Lower leg skin (tissue), 3 donors: ENCODE measurements at regions not wholly inside any gene's neighbourhood (a gene's known extent, or its start where the extent isn't known, plus 50 kb on each side); places are given as distances from the start of the nearest gene placed in this dataset.

Experiments used
- POLR2A ChIP-seq, 2 donors: fragments of 450-650 bp; IDR thresholded peaks; one replicate each; pipeline ENCODE4 v1.6.1; 2016 to 2017; ENCODE audit warnings: antibody characterized with exemption in 2 of 2, mild to moderate bottlenecking in 1 of 2, moderate library complexity in 1 of 2
- TF ChIP-seq, protein P1 (sequence below), 3 donors: fragments of 450-650 bp; IDR thresholded peaks; one replicate each; pipeline ENCODE4 v1.5.1; 2016; ENCODE audit warnings: antibody characterized with exemption in 3 of 3, mild to moderate bottlenecking in 3 of 3, moderate library complexity in 2 of 3

DNA sequence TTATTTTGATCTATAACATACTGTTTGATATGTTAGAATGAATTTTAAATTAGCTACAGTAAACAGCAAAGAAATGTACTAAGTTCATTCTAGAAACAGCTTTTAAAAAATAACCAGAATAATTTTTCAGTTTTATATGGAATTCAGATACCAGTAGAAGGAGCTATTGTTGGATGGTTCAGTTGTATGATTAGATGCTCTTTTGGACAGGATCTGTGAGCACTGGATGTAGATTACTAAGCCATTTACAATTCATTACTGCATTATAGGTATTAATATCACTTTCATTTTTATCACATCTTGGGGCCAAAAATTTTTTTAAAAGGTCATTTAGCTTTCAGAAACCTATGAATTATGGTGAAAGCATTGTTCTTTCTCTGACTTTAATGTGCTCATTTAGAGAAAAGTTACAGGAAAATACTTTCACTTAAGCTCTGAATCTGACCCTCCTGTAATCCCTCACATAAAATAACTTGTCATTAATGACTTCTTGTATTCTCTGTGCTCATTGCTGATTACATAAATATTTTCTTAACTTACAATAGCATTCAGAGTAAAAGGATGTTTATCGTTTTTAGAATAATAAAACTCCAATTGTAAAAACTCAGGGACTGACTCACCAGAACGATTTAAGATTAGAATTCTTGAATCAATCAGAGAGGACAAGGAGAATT, 750.2 kb downstream of the SLC4A3 start:
- TF ChIP-seq, protein P1, sequence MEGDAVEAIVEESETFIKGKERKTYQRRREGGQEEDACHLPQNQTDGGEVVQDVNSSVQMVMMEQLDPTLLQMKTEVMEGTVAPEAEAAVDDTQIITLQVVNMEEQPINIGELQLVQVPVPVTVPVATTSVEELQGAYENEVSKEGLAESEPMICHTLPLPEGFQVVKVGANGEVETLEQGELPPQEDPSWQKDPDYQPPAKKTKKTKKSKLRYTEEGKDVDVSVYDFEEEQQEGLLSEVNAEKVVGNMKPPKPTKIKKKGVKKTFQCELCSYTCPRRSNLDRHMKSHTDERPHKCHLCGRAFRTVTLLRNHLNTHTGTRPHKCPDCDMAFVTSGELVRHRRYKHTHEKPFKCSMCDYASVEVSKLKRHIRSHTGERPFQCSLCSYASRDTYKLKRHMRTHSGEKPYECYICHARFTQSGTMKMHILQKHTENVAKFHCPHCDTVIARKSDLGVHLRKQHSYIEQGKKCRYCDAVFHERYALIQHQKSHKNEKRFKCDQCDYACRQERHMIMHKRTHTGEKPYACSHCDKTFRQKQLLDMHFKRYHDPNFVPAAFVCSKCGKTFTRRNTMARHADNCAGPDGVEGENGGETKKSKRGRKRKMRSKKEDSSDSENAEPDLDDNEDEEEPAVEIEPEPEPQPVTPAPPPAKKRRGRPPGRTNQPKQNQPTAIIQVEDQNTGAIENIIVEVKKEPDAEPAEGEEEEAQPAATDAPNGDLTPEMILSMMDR (IDR thresholded peaks at IDR 0.05) = no peak
- no peak for TF ChIP-seq POLR2A (IDR thresholded peaks at IDR 0.05)
